Psoas muscle (tissue), 7 donors: ENCODE measurements at regions not wholly inside any gene's neighbourhood (a gene's known extent, or its start where the extent isn't known, plus 50 kb on each side); places are given as distances from the start of the nearest gene placed in this dataset.

Experiments used
- ATAC-seq, 4 donors: fragments of 200-7000 bp; cut with Tn5 transposase; one replicate each; pipeline ENCODE4 v1.9.1; 2020; ENCODE audit warnings: moderate library complexity in 3 of 4, mild to moderate bottlenecking in 2 of 4
- DNase-seq, 2 donors: peaks; one replicate each; pipeline ENCODE4 v3.0.0-alpha.2; 2020
- H3K27ac ChIP-seq: fragments of 200-600 bp; one replicate; pipeline ENCODE4 v1.8.0; 2022
- H3K27me3 ChIP-seq, 3 donors: fragments of 200-600 bp in 1 of 3; one replicate each; pipeline versions ENCODE4 v1.6.1 to v1.8.0; 2013 to 2022; ENCODE audit warnings: low read length in 2 of 3, mild to moderate bottlenecking in 2 of 3, moderate library complexity in 1 of 3; ENCODE audit not compliant: insufficient read depth in 3 of 3
- H3K36me3 ChIP-seq, 2 donors: fragments of 200-600 bp in 1 of 2; one replicate each; pipeline versions ENCODE4 v1.6.1 to v1.8.0; 2013 to 2022; ENCODE audit warnings: low read depth in 1 of 2, mild to moderate bottlenecking in 1 of 2, moderate library complexity in 1 of 2; ENCODE audit not compliant: insufficient read depth in 1 of 2
- H3K4me1 ChIP-seq: fragments of 200-600 bp; one replicate; pipeline ENCODE4 v1.8.0; 2022
- H3K4me3 ChIP-seq: fragments of 200-600 bp; one replicate; pipeline ENCODE4 v1.8.0; 2022; ENCODE audit warnings: mild to moderate bottlenecking
- H3K9me3 ChIP-seq: fragments of 200-600 bp; one replicate; pipeline ENCODE4 v1.8.0; 2022
- WGBS, 3 donors: extraction: QIAGEN DNeasy Blood & Tissue Kit; methylation state at CpG; one replicate each; pipeline versions ENCODE4 v1.1.6 to v1.1.7; 2013; 5-methylcytosine and 5-hydroxymethylcytosine counted together
- intact Hi-C, 2 donors: fragments of 100-400 bp; cut with DNase I; formaldehyde crosslinking; loops; one replicate each; pipeline versions ENCODE4 v1.11.0 to v1.14.2; 2022
- TF ChIP-seq, protein P1 (sequence below): fragments of 200-600 bp; IDR thresholded peaks from one replicate; pipeline ENCODE4 v1.8.0; 2022; ENCODE audit warnings: antibody characterized with exemption
- donor health status: healthy with polysubstance abuse.
- donor health status: DM: no; HTN: no; CAD: no; lungs with moderate emphysema.
- donor health status: Bipolar disorder and iron deficiency.
- donor health status: healthy.
- donor health status: DM: yes; HTN: yes; CAD: no.
- donor health status: DM: no; HTN: no; CAD: no.
- donor health status: DM: yes; HTN: yes; CAD: no.

GRCh38 chr20:40449144-40449690 lies 239.8 kb downstream of the MAFB start:
- no peak overlapping the region for H3K27ac ChIP-seq
- no peak overlapping the region for H3K4me3 ChIP-seq
- no peaks in the 10 kb centered on the region for H3K36me3 ChIP-seq
- DNase-seq (no peak), ATAC-seq (no peak)
- TF ChIP-seq, protein P1, sequence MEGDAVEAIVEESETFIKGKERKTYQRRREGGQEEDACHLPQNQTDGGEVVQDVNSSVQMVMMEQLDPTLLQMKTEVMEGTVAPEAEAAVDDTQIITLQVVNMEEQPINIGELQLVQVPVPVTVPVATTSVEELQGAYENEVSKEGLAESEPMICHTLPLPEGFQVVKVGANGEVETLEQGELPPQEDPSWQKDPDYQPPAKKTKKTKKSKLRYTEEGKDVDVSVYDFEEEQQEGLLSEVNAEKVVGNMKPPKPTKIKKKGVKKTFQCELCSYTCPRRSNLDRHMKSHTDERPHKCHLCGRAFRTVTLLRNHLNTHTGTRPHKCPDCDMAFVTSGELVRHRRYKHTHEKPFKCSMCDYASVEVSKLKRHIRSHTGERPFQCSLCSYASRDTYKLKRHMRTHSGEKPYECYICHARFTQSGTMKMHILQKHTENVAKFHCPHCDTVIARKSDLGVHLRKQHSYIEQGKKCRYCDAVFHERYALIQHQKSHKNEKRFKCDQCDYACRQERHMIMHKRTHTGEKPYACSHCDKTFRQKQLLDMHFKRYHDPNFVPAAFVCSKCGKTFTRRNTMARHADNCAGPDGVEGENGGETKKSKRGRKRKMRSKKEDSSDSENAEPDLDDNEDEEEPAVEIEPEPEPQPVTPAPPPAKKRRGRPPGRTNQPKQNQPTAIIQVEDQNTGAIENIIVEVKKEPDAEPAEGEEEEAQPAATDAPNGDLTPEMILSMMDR: no peak
- WGBS, 3 donors: 90 to 97% (median 94%) methylated on average over 2 of the region's 2 CpGs
- H3K4me1 ChIP-seq: no peaks in the 10 kb centered on the region
- intact Hi-C loops: no loop called here
- H3K27me3 ChIP-seq: no peaks in the 10 kb centered on the region
- H3K9me3 ChIP-seq: no peaks in the 10 kb centered on the region

DNA sequence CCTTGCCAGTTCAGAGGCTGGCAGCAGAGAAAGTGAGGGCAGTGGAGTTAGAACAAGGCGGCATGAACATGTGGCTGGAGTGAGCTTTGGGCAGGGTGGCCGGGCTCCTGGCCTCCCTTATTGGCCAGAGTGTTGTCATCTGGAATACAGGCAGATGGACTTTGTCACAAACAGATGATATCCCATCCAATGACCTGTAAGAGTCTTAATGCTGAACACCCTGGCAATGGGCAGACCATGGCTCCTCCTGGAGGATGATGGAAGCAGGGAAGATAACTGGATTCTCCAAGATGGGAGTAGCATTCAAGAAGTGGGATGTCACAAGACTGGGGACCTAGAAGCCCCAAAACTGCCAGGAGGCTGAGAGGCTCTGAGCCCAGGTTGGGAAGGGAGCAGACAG lies 242.1 kb downstream of the MAFB start:
- DNase-seq: no peak
- WGBS, 3 donors: 61 to 74% (median 72%) methylated on average over 2 of the region's 2 CpGs
- TF ChIP-seq, protein P1: no peak
- intact Hi-C loops: no loop called here
- Histone ChIP-seq H3K27me3 (no peaks in the 10 kb centered on the region), H3K36me3 (no peaks in the 10 kb centered on the region), H3K27ac (no peak overlapping the region), H3K4me1 (no peaks in the 10 kb centered on the region), H3K9me3 (no peaks in the 10 kb centered on the region), H3K4me3 (no peak overlapping the region)
- no peak for ATAC-seq

GRCh38 chr20:40444516-40444915 lies 244.5 kb downstream of the MAFB start:
- H3K9me3 ChIP-seq: no peaks in the 10 kb centered on the region
- H3K27ac ChIP-seq: no peak overlapping the region
- intact Hi-C loops: no loop called here
- no peaks in the 10 kb centered on the region for H3K27me3 ChIP-seq
- no peaks in the 10 kb centered on the region for H3K36me3 ChIP-seq
- H3K4me1 ChIP-seq: no peaks in the 10 kb centered on the region
- 89 to 96% (median 89%) methylated on average over 8 of the region's 8 CpGs for WGBS, 3 donors
- H3K4me3 ChIP-seq: no peak overlapping the region
- DNase-seq (no peak), ATAC-seq (no peak)
- TF ChIP-seq, protein P1: no peak

GRCh38 chr20:40443753-40444152 lies 245.3 kb downstream of the MAFB start:
- Histone ChIP-seq H3K27me3 (no peaks in the 10 kb centered on the region), H3K4me3 (no peak overlapping the region), H3K9me3 (no peaks in the 10 kb centered on the region), H3K27ac (no peak overlapping the region), H3K36me3 (no peaks in the 10 kb centered on the region), H3K4me1 (no peaks in the 10 kb centered on the region)
- 68 to 81% (median 77%) methylated on average over 5 of the region's 5 CpGs for WGBS, 3 donors
- ATAC-seq (no peak), DNase-seq (no peak)
- intact Hi-C loops: no loop called here
- TF ChIP-seq, protein P1: no peak
